Right lobe of liver (tissue), 4 donors: ENCODE measurements at regions not wholly inside any gene's neighbourhood (a gene's known extent, or its start where the extent isn't known, plus 50 kb on each side); places are given as distances from the start of the nearest gene placed in this dataset.

ENCODE experiments used
- CTCF ChIP-seq, 4 donors: fragments of 200-600 bp in 3 of 4; fragments of 450-650 bp in 1 of 4; IDR thresholded peaks; one replicate each; pipeline versions ENCODE4 v1.5.1 to v1.8.0; 2016 to 2022; ENCODE audit warnings: antibody characterized with exemption in 4 of 4, mild to moderate bottlenecking in 2 of 4
- POLR2A ChIP-seq: fragments of 450-650 bp; IDR thresholded peaks from one replicate; pipeline ENCODE4 v1.6.1; 2017; ENCODE audit warnings: antibody characterized with exemption, mild to moderate bottlenecking
- donor health status: DM: no; HTN: no; CAD: no.
- donor health status: DM: no; HTN: no; CAD: no.
- donor health status: DM: no; HTN: yes; CAD: no.

GRCh38 chr10:118151461-118151860, 104.7 kb upstream of the RAB11FIP2 start:
- no peak for TF ChIP-seq CTCF (IDR thresholded peaks at IDR 0.05)
- no peak for TF ChIP-seq POLR2A
